OCI-LY3 (cell line): ENCODE measurements at regions not wholly inside any gene's neighbourhood (a gene's known extent, or its start where the extent isn't known, plus 50 kb on each side); places are given as distances from the start of the nearest gene placed in this dataset.

Experiments
- H2AFZ ChIP-seq: fragments of 200-600, 300-600 bp; shearing (Covaris generic); 2 replicates; pipeline ENCODE4 v1.6.0; 2014; ENCODE audit warnings: antibody characterized with exemption, low read depth, low read length
- H3K27ac ChIP-seq: fragments of 200-600, 300-600 bp; sonication (generic); 2 replicates; pipeline ENCODE4 v1.5.1; 2014; ENCODE audit warnings: mild to moderate bottlenecking, low read length, moderate library complexity, mixed read lengths
- H3K27me3 ChIP-seq: fragments of 200-600, 300-600 bp; sonication (generic); 2 replicates; pipeline ENCODE4 v1.6.1; 2014; ENCODE audit warnings: low read depth, low read length, mixed read lengths
- H3K36me3 ChIP-seq: fragments of 200-600, 300-600 bp; sonication (generic); replicated peaks from 2 replicates; pipeline ENCODE3; 2014; ENCODE audit warnings: low read depth, low read length, mixed read lengths
- H3K4me1 ChIP-seq: fragments of 300-600, 200-600 bp; sonication (generic); 2 replicates; pipeline ENCODE4 v1.6.1; 2014; ENCODE audit warnings: low read length, mixed read lengths
- H3K4me2 ChIP-seq: fragments of 200-600, 300-600 bp; sonication (generic); 2 replicates; pipeline ENCODE4 v1.6.1; 2014; ENCODE audit warnings: low read length, mixed read lengths
- H3K4me3 ChIP-seq: fragments of 300-600, 200-600 bp; sonication (generic); 2 replicates; pipeline ENCODE4 v1.5.1; 2014; ENCODE audit warnings: antibody characterized with exemption, mild to moderate bottlenecking, low read length, moderate library complexity
- H3K79me2 ChIP-seq: fragments of 300-600, 200-600 bp; shearing (Covaris generic); 2 replicates; pipeline ENCODE4 v1.6.1; 2014; ENCODE audit warnings: mild to moderate bottlenecking, low read length, mixed read lengths
- H3K9ac ChIP-seq: fragments of 300-600, 200-600 bp; shearing (Covaris generic); 2 replicates; pipeline ENCODE4 v1.6.0; 2014; ENCODE audit warnings: mild to moderate bottlenecking, low read length, moderate library complexity
- H3K9me3 ChIP-seq: fragments of 200-600, 300-600 bp; shearing (Covaris generic); 2 replicates; pipeline ENCODE4 v1.6.1; 2014; ENCODE audit warnings: low read length, mixed read lengths; ENCODE audit not compliant: insufficient read depth
- H4K20me1 ChIP-seq: fragments of 200-600, 300-600 bp; sonication (generic); 2 replicates; pipeline ENCODE4 v1.6.1; 2016; ENCODE audit warnings: low read length, mixed read lengths; ENCODE audit not compliant: insufficient read depth
- CTCF ChIP-seq: fragments of 200-600, 300-600 bp; sonication (generic); IDR thresholded peaks from 2 replicates; pipeline ENCODE4 v1.5.1; 2014; ENCODE audit warnings: antibody characterized with exemption, low read length, low read depth
- EZH2phosphoT487 ChIP-seq: fragments of 200-600 bp; shearing (Covaris generic); IDR thresholded peaks from 2 replicates; pipeline ENCODE4 v1.6.1; 2018; ENCODE audit warnings: antibody characterized with exemption, mixed run types, low read depth

GRCh38 chr20:6994452-6994851 lies 227.0 kb downstream of the BMP2 start:
- Histone ChIP-seq H3K27ac (no peak overlapping the region), H3K36me3 (no peaks in the 10 kb centered on the region), H3K4me3 (no peak overlapping the region), H2AFZ (no peak overlapping the region), H3K9ac (no peak overlapping the region), H4K20me1 (no peaks in the 10 kb centered on the region), H3K4me2 (no peak overlapping the region), H3K4me1 (no peaks in the 10 kb centered on the region), H3K79me2 (no peaks in the 10 kb centered on the region), H3K9me3 (no peaks in the 10 kb centered on the region), H3K27me3 (no peaks in the 10 kb centered on the region)
- no peak for TF ChIP-seq EZH2phosphoT487

- H3K4me2 ChIP-seq = no peak overlapping the region
- H3K36me3 ChIP-seq = no peaks in the 10 kb centered on the region
- no peaks in the 10 kb centered on the region for H3K9me3 ChIP-seq
- no peaks in the 10 kb centered on the region for H4K20me1 ChIP-seq
- H3K4me1 ChIP-seq = no peaks in the 10 kb centered on the region
- H3K9ac ChIP-seq = no peak overlapping the region
- no peak overlapping the region for H3K4me3 ChIP-seq
- H2AFZ ChIP-seq = no peak overlapping the region
- no peaks in the 10 kb centered on the region for H3K79me2 ChIP-seq
- H3K27me3 ChIP-seq = no peaks in the 10 kb centered on the region
- H3K27ac ChIP-seq = no peak overlapping the region
- TF ChIP-seq CTCF (no peak), EZH2phosphoT487 (no peak)
Measured at GRCh38 chr20:6998909-6999308, 231.4 kb downstream of the BMP2 start.

- no peak overlapping the region for H3K4me3 ChIP-seq
- no peaks in the 10 kb centered on the region for H3K4me1 ChIP-seq
Measured at GRCh38 chr20:6999381-6999780, 231.9 kb downstream of the BMP2 start.

GRCh38 chr20:7003598-7003997 lies 236.1 kb downstream of the BMP2 start:
- no peak overlapping the region for H3K4me2 ChIP-seq
- H3K79me2 ChIP-seq = no peaks in the 10 kb centered on the region
- H3K4me1 ChIP-seq = no peaks in the 10 kb centered on the region
- H3K4me3 ChIP-seq = no peak overlapping the region
- H3K27ac ChIP-seq = no peak overlapping the region
- H3K9ac ChIP-seq = no peak overlapping the region
- H3K9me3 ChIP-seq = no peaks in the 10 kb centered on the region
- no peaks in the 10 kb centered on the region for H3K36me3 ChIP-seq
- no peaks in the 10 kb centered on the region for H4K20me1 ChIP-seq
- TF ChIP-seq EZH2phosphoT487 = no peak
- no peak for TF ChIP-seq CTCF
- H2AFZ ChIP-seq = no peak overlapping the region
- no peaks in the 10 kb centered on the region for H3K27me3 ChIP-seq

More at GRCh38 chr20:6999381-6999780, 231.9 kb downstream of the BMP2 start:
- TF ChIP-seq CTCF = no peak
- TF ChIP-seq EZH2phosphoT487 = no peak
- Histone ChIP-seq H3K4me2 (no peak overlapping the region), H3K9ac (no peak overlapping the region), H3K9me3 (no peaks in the 10 kb centered on the region), H2AFZ (no peak overlapping the region), H3K79me2 (no peaks in the 10 kb centered on the region), H3K36me3 (no peaks in the 10 kb centered on the region), H3K27ac (no peak overlapping the region), H4K20me1 (no peaks in the 10 kb centered on the region), H3K27me3 (no peaks in the 10 kb centered on the region)

GRCh38 chr20:7004801-7005200 lies 237.3 kb downstream of the BMP2 start:
- Histone ChIP-seq H3K27me3 (no peaks in the 10 kb centered on the region), H4K20me1 (no peaks in the 10 kb centered on the region), H3K36me3 (no peaks in the 10 kb centered on the region), H3K79me2 (no peaks in the 10 kb centered on the region), H3K4me2 (no peak overlapping the region), H3K27ac (no peak overlapping the region), H3K9ac (no peak overlapping the region), H3K4me1 (no peaks in the 10 kb centered on the region), H3K9me3 (no peaks in the 10 kb centered on the region), H2AFZ (no peak overlapping the region), H3K4me3 (no peak overlapping the region)
- no peak for TF ChIP-seq CTCF
- TF ChIP-seq EZH2phosphoT487 = no peak
